Effector memory CD8-positive, alpha-beta T cell (primary cell): ENCODE measurements at regions not wholly inside any gene's neighbourhood (a gene's known extent, or its start where the extent isn't known, plus 50 kb on each side); places are given as distances from the start of the nearest gene placed in this dataset.

Experiments
- ATAC-seq: fragments of 150-1000 bp; cut with Tn5 transposase; replicated peaks from 2 replicates; pipeline ENCODE4 v1.10.0; 2021; ENCODE audit warnings: mild to moderate bottlenecking, moderate library complexity
- DNase-seq, 3 experiments: peaks; one replicate each; pipeline ENCODE4 v3.0.0; 2021
- H3K27ac Mint-ChIP-seq, 2 donors: one replicate each; pipeline ENCODE4 v1.8.0; 2022; ENCODE audit warnings: mild to moderate bottlenecking in 2 of 2, mixed read lengths in 2 of 2, moderate library complexity in 2 of 2
- H3K27me3 Mint-ChIP-seq, 2 donors: one replicate each; pipeline ENCODE4 v1.8.0; 2022; ENCODE audit warnings: mixed read lengths in 2 of 2
- H3K36me3 Mint-ChIP-seq: one replicate; pipeline ENCODE4 v1.8.0; 2022; ENCODE audit warnings: mild to moderate bottlenecking, moderate library complexity, mixed read lengths; ENCODE audit not compliant: insufficient read depth
- H3K4me1 Mint-ChIP-seq, 2 donors: one replicate each; pipeline ENCODE4 v1.8.0; 2022; ENCODE audit warnings: low read depth in 2 of 2, mixed read lengths in 2 of 2
- H3K4me3 Mint-ChIP-seq, 2 donors: one replicate each; pipeline ENCODE4 v1.8.0; 2022; ENCODE audit warnings: mild to moderate bottlenecking in 2 of 2, mixed read lengths in 2 of 2, moderate library complexity in 2 of 2
- H3K9me3 Mint-ChIP-seq, 2 donors: one replicate each; pipeline ENCODE4 v1.8.0; 2022; ENCODE audit warnings: mixed read lengths in 2 of 2

DNA sequence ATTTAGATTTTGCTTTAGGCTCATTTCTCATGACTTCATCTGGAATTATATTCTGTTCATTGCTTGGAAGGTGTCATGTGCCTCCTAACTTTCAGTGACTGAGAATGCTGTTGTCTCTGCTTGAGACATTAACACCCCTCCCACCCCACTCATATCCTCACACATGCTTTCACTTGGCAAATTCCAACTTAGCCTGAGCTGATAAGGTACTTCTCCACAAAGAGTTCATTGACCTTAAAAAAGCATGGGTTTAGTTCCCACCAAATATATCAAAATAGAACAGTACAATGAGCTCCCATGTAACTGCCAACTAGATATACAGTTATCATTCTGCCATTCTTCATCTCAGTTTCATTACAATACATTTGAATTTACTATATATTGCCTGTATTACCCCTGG lies 576.5 kb upstream of the ADGRL2 start:
- no peaks in the 10 kb centered on the region for H3K4me1 Mint-ChIP-seq
- H3K9me3 Mint-ChIP-seq: peaks cover 3 to 6% of the 10 kb centered on the region in 2 donors
- no peak for DNase-seq
- no peak overlapping the region for H3K27ac Mint-ChIP-seq
- no peak overlapping the region for H3K4me3 Mint-ChIP-seq
- no peaks in the 10 kb centered on the region for H3K27me3 Mint-ChIP-seq
- ATAC-seq: no peak
- H3K36me3 Mint-ChIP-seq: no peaks in the 10 kb centered on the region

- H3K27me3 Mint-ChIP-seq: no peaks in the 10 kb centered on the region
- H3K4me1 Mint-ChIP-seq: no peaks in the 10 kb centered on the region
- H3K27ac Mint-ChIP-seq: no peak overlapping the region
- H3K36me3 Mint-ChIP-seq: no peaks in the 10 kb centered on the region
- H3K4me3 Mint-ChIP-seq: no peak overlapping the region
- no peak for ATAC-seq
- H3K9me3 Mint-ChIP-seq: peaks cover 3% of the 10 kb centered on the region in 2 donors
- no peak for DNase-seq
Observed at GRCh38 chr1:81221564-81221963, 579.2 kb upstream of the ADGRL2 start.

DNA sequence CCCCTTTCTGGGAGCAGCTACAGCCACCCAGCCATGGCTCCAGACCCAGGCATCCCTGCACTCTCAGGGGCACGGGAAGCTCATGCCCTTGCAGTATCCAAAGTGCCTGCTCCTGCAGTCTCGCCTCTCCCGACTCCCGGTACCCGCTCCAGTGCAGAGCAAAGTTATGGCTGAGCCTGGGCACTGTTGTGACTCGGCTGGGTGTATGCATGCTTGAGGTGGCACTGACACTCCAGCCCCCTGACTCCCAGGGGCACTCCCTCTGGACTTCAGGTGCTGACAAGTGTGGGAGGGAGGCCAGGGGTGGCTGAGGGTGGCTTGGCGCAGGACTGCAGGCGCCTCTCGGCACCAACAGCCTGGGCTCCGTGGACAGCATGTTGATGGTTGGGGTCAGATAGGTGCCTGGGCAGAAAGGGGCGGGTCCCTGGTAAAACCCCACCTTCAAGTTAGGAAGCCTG lies 580.1 kb upstream of the ADGRL2 start:
- Mint-ChIP-seq H3K4me1 (no peaks in the 10 kb centered on the region), H3K27ac (no peak overlapping the region)

DNA sequence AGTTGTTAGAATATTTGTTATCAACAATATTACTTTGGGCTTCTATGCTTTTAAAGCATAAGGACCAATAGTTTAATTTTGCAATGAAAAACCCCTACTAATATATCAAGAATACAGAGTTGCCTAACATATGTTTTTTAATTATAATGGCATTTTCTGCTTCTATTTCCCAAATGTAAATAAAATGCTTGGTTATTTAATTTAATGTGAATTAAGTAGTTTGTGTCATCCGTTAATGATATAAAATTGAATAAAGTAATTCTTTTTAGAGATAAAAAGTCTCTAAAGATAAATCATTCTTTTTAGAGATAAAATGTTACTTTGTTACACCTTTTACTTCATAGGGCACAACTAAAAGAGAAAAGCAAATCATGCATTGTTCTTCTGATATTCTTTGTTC lies 583.7 kb upstream of the ADGRL2 start:
- Mint-ChIP-seq H3K27me3 (no peaks in the 10 kb centered on the region), H3K27ac (no peak overlapping the region), H3K9me3 (peaks cover 0 to 1% of the 10 kb centered on the region in 2 donors), H3K4me3 (no peak overlapping the region), H3K36me3 (no peaks in the 10 kb centered on the region), H3K4me1 (no peaks in the 10 kb centered on the region)
- no peak for ATAC-seq
- no peak for DNase-seq

More for the DNA sequence above, 580.1 kb upstream of the ADGRL2 start:
- ATAC-seq (no peak), DNase-seq (no peak)
- Mint-ChIP-seq H3K9me3 (peaks cover 0 to 1% of the 10 kb centered on the region in 2 donors), H3K36me3 (no peaks in the 10 kb centered on the region), H3K27me3 (no peaks in the 10 kb centered on the region), H3K4me3 (no peak overlapping the region)

- ATAC-seq (no peak), DNase-seq (no peak)
- H3K9me3 Mint-ChIP-seq: peaks cover 0 to 2% of the 10 kb centered on the region in 2 donors
- H3K4me3 Mint-ChIP-seq: no peak overlapping the region
- no peaks in the 10 kb centered on the region for H3K27me3 Mint-ChIP-seq
- H3K27ac Mint-ChIP-seq: no peak overlapping the region
- no peaks in the 10 kb centered on the region for H3K4me1 Mint-ChIP-seq
- peaks cover 4% of the 10 kb centered on the region for H3K36me3 Mint-ChIP-seq
Observed at GRCh38 chr1:81213279-81213678, 587.5 kb upstream of the ADGRL2 start.

DNA sequence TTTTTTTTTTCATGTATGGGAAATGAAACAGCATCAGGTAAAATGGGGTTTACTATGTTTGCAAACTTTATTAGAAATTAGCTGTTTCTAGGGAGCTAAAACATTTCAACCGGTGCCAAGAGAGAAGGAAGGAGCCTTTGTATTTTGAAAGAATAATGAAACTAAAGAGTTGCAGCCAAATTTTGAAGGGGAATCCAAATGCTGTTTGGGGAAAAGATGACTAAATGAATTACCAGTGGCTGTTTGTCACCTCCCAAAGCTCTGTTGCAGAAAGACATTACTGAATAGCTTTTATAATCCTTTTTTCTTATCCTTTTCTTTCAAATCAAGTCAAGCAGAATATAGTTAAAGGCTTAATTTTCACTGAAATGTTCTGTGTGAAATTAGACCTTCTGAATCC lies 591.3 kb upstream of the ADGRL2 start:
- DNase-seq (no peak), ATAC-seq (no peak)
- H3K4me1 Mint-ChIP-seq: no peaks in the 10 kb centered on the region
- peaks cover 2 to 8% of the 10 kb centered on the region in 2 donors for H3K9me3 Mint-ChIP-seq
- H3K36me3 Mint-ChIP-seq: peaks cover 4% of the 10 kb centered on the region
- no peak overlapping the region for H3K4me3 Mint-ChIP-seq
- H3K27ac Mint-ChIP-seq: no peak overlapping the region
- no peaks in the 10 kb centered on the region for H3K27me3 Mint-ChIP-seq

DNA sequence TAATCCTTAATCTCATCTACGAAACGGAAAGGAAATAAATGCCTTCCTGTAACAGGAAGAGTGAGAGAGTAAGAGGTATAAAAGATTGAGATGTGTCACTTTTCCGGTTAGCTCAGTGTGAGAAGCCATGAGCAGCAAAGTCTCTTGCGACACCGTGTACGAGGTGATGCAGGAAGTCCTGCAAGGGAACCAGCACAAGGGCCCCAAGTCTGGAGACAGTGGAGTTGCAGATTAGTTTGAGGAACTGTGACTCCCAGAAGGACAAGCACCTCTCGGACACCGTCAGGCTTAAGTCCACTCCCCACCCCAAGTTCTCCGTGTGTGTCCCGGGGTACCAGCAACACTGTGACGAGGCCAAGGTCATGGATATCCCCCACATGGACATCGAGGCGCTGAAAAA lies 592.3 kb upstream of the ADGRL2 start:
- Mint-ChIP-seq H3K27me3 (no peaks in the 10 kb centered on the region), H3K27ac (no peak overlapping the region), H3K4me1 (no peaks in the 10 kb centered on the region), H3K4me3 (no peak overlapping the region), H3K9me3 (peaks cover 2 to 8% of the 10 kb centered on the region in 2 donors), H3K36me3 (peaks cover 4% of the 10 kb centered on the region)
- DNase-seq (no peak), ATAC-seq (no peak)

GRCh38 chr1:81205956-81206355 lies 594.8 kb upstream of the ADGRL2 start:
- no peaks in the 10 kb centered on the region for H3K27me3 Mint-ChIP-seq
- peaks cover 0 to 8% of the 10 kb centered on the region in 2 donors for H3K9me3 Mint-ChIP-seq
- H3K27ac Mint-ChIP-seq: no peak overlapping the region
- peaks cover 3% of the 10 kb centered on the region for H3K36me3 Mint-ChIP-seq
- no peaks in the 10 kb centered on the region for H3K4me1 Mint-ChIP-seq
- H3K4me3 Mint-ChIP-seq: no peak overlapping the region
- no peak for DNase-seq
- no peak for ATAC-seq

- Mint-ChIP-seq H3K9me3 (peaks cover 10 to 15% of the 10 kb centered on the region in 2 donors), H3K4me3 (no peak overlapping the region), H3K27me3 (no peaks in the 10 kb centered on the region), H3K4me1 (no peaks in the 10 kb centered on the region), H3K27ac (no peak overlapping the region), H3K36me3 (no peaks in the 10 kb centered on the region)
- ATAC-seq: no peak
- no peak for DNase-seq
Observed at GRCh38 chr1:81201779-81202178, 599.0 kb upstream of the ADGRL2 start.

DNA sequence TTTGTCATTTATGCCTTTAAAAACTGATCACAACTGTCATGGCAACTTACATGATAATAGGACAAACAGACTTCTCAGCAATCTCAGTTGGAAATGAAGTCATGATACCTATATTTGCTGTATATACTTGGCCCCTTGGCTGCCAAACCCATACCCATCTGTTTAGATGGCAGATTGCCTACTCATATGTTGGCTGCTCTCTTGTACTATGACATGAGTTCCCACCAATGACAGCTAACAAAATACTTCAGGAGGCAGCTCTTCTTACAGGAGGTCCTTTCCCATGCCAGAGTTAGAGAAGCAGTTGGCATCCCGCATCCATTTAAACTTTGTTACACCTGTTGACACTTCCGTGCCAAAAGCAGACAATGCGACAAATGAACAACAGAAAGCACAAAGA lies 603.1 kb upstream of the ADGRL2 start:
- ATAC-seq (no peak), DNase-seq (no peak)
- Mint-ChIP-seq H3K36me3 (no peaks in the 10 kb centered on the region), H3K4me1 (no peaks in the 10 kb centered on the region), H3K9me3 (peaks cover 12 to 14% of the 10 kb centered on the region in 2 donors), H3K4me3 (no peak overlapping the region), H3K27ac (no peak overlapping the region), H3K27me3 (no peaks in the 10 kb centered on the region)

DNA sequence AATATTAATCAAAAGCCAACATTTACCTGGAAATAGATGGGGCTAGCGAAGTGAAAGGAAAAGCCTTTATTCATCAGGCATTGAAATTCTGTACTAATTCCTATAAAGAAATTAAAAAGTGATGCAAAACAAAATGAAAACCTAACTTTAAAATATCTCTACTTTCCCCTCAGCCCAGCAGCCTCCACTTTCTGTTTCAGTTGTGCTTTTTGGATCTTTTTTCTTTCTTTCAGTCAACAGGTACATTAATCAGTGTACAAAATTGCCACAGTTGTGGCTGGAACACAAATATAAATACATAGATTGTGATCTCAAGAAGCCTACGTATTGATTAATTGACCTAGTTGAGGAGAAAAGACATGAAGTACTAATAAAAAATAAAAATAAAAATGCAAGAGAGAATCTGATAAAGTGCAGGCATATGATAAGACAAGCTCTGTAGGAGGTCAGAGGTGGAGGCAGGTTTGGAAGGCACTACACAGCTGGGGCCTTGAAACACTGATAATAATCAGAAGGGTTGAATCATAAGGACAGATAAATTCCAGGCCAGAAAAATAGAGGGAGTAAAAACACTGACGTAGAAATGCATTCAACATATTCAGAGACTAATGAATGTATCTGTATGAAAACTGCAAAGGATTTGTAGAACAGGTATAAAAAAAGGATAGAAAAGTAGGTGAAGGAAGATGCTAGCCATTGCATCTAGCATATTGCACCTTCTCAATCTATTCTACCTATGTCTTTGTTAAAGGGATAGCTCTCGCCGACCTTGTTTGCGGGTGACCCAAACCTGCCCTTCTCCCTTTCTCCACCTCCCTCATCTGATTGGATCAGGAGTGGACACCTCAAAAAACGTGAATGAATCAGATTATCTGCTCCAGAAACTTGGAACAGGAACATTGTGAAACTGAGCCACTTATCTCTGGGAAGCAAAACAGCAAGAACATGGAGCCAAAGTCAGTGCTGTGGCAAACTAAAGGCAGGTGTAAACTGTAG lies 607.8 kb upstream of the ADGRL2 start:
- no peak for DNase-seq
- peaks cover 5% of the 10 kb centered on the region in 2 donors for H3K9me3 Mint-ChIP-seq
- H3K4me3 Mint-ChIP-seq: no peak overlapping the region
- H3K4me1 Mint-ChIP-seq: no peaks in the 10 kb centered on the region
- no peak overlapping the region for H3K27ac Mint-ChIP-seq
- ATAC-seq: no peak
- H3K27me3 Mint-ChIP-seq: no peaks in the 10 kb centered on the region
- H3K36me3 Mint-ChIP-seq: no peaks in the 10 kb centered on the region

- Mint-ChIP-seq H3K27me3 (no peaks in the 10 kb centered on the region), H3K4me1 (no peaks in the 10 kb centered on the region), H3K27ac (no peak overlapping the region), H3K9me3 (peaks cover 11 to 16% of the 10 kb centered on the region in 2 donors), H3K36me3 (no peaks in the 10 kb centered on the region), H3K4me3 (no peak overlapping the region)
- no peak for ATAC-seq
- no peak for DNase-seq
Observed at GRCh38 chr1:81190003-81190402, 610.7 kb upstream of the ADGRL2 start.

DNA sequence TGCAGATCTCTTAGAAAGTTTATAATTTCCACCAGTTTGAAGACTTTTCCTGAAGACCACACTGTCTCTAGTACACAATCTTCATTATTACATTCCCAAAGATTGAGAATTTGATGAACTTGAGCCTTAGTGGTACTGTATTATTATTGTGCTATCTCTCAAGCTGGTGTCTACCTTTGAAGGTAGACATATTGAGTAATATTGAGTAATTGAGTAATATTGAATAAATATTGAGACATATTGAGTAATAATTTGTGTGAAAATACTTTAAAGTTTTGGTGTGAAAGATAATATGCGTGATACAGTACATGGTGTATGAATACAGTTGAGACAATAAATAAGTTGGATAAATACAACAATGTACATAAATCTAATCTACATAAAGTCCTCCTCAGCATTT lies 613.1 kb upstream of the ADGRL2 start:
- Mint-ChIP-seq H3K4me3 (no peak overlapping the region), H3K9me3 (peaks cover 12 to 16% of the 10 kb centered on the region in 2 donors), H3K27me3 (no peaks in the 10 kb centered on the region), H3K36me3 (no peaks in the 10 kb centered on the region), H3K27ac (no peak overlapping the region), H3K4me1 (no peaks in the 10 kb centered on the region)
- DNase-seq (no peak), ATAC-seq (no peak)

DNA sequence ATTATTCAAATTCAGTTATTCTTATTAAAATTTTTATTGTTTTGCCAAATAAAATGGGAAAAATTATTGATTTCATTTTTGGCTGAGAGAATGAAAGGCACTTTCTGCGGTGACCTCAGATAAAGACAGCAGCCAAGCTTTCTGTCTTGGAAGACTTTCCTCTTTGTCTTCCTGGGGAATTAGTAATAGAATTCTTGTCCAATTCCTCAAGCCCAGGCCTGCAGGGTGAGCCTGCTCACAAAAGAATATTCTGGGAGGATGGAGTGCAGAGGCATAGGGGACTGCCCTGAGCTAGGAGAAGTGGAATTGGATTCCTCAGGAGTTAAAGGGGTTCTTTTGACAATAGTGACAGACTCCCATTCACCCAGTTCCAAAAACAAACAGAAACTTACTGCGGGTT lies 614.5 kb upstream of the ADGRL2 start:
- ATAC-seq (no peak), DNase-seq (no peak)
- Mint-ChIP-seq H3K27ac (no peak overlapping the region), H3K27me3 (no peaks in the 10 kb centered on the region), H3K4me1 (no peaks in the 10 kb centered on the region), H3K4me3 (no peak overlapping the region), H3K36me3 (no peaks in the 10 kb centered on the region), H3K9me3 (peaks cover 12 to 15% of the 10 kb centered on the region in 2 donors)
